Cardiac muscle cell (in vitro differentiated cells and primary cell): ENCODE measurements at regions not wholly inside any gene's neighbourhood (a gene's known extent, or its start where the extent isn't known, plus 50 kb on each side); places are given as distances from the start of the nearest gene placed in this dataset.

Experiments
- DNase-seq, 2 donors: peaks; one replicate each; pipeline versions ENCODE4 v3.0.0 to v3.0.0-alpha.2; 2010 to 2017; ENCODE audit warnings: low read depth in 1 of 2, low spot score in 1 of 2
- H3K27ac ChIP-seq: fragments of 200-600 bp; sonication (generic); 2 replicates; pipeline ENCODE4 v1.5.1; 2016
- H3K27me3 ChIP-seq: fragments of 200-600 bp; sonication (generic); 2 replicates; pipeline ENCODE4 v1.6.0; 2016; ENCODE audit warnings: control low read depth
- H3K36me3 ChIP-seq: fragments of 200-600 bp; sonication (generic); 2 replicates; pipeline ENCODE4 v1.5.1; 2016; ENCODE audit warnings: control low read depth
- H3K4me1 ChIP-seq: fragments of 200-600 bp; sonication (generic); 2 replicates; pipeline ENCODE4 v1.8.1; 2017; ENCODE audit warnings: low read depth, mild to moderate bottlenecking, mixed run types
- H3K4me3 ChIP-seq: fragments of 200-600 bp; sonication (generic); 2 replicates; pipeline ENCODE4 v1.5.1; 2016; ENCODE audit warnings: mild to moderate bottlenecking
- H3K9me3 ChIP-seq: fragments of 200-600 bp; sonication (generic); 2 replicates; pipeline ENCODE4 v1.5.1; 2017; ENCODE audit warnings: low read depth, mild to moderate bottlenecking, control low read depth
- TF ChIP-seq, protein P1 (sequence below): IDR thresholded peaks from 2 replicates; pipeline ENCODE4 v1.5.1; 2012; ENCODE audit warnings: low read depth, mild to moderate bottlenecking, low read length

DNA sequence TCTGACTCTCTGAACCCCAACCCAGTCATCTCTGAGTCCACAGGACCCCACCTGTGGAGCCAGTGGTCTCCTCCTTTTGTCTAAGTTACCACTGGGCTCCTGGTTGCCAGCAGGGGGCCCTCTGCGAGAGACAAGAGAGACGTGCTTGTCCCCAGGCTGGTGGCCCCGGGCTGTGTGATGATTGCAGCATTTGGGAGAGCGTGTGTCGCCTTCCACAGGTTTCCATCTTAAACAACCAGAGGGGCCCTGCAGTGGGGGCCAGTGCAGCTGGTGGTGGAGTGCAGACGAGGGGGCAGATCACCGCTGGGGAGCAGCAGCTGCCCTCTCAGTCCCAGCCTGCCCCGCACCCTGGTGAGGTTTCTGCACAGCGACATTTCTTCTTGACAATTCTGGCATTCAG, 122.4 kb upstream of the PPP2R2D start:
- H3K9me3 ChIP-seq, result no peaks in the 10 kb centered on the region
- TF ChIP-seq, protein P1, sequence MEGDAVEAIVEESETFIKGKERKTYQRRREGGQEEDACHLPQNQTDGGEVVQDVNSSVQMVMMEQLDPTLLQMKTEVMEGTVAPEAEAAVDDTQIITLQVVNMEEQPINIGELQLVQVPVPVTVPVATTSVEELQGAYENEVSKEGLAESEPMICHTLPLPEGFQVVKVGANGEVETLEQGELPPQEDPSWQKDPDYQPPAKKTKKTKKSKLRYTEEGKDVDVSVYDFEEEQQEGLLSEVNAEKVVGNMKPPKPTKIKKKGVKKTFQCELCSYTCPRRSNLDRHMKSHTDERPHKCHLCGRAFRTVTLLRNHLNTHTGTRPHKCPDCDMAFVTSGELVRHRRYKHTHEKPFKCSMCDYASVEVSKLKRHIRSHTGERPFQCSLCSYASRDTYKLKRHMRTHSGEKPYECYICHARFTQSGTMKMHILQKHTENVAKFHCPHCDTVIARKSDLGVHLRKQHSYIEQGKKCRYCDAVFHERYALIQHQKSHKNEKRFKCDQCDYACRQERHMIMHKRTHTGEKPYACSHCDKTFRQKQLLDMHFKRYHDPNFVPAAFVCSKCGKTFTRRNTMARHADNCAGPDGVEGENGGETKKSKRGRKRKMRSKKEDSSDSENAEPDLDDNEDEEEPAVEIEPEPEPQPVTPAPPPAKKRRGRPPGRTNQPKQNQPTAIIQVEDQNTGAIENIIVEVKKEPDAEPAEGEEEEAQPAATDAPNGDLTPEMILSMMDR, result no peak
- no peaks in the 10 kb centered on the region for H3K36me3 ChIP-seq
- no peak overlapping the region for H3K27ac ChIP-seq
- no peaks in the 10 kb centered on the region for H3K27me3 ChIP-seq
- no peak overlapping the region for H3K4me3 ChIP-seq
- no peak for DNase-seq
- no peaks in the 10 kb centered on the region for H3K4me1 ChIP-seq

DNA sequence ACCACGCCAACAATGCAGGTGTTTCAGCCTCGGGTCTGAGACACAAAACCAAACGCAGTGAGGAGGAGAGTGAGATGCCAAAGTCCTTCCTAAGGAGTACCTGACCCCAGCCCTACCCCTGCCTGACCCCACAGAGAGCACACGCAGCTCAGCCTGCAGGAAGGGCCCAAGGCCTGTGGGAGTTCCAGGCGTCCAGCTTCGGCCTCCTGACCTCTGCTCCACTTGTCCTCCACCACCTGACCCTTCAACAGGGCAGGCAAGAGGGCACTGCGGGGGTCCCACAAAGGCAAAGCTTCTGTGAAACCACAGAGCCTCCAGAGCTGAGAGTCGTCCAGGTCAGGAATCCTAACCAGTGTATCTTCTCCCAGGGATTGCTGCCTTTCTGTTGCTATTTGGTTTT, 122.0 kb upstream of the PPP2R2D start:
- TF ChIP-seq, protein P1, result no peak
- no peak for DNase-seq
- no peaks in the 10 kb centered on the region for H3K36me3 ChIP-seq
- no peaks in the 10 kb centered on the region for H3K4me1 ChIP-seq
- H3K9me3 ChIP-seq, result no peaks in the 10 kb centered on the region
- H3K4me3 ChIP-seq, result no peak overlapping the region
- no peaks in the 10 kb centered on the region for H3K27me3 ChIP-seq
- H3K27ac ChIP-seq, result no peak overlapping the region

DNA sequence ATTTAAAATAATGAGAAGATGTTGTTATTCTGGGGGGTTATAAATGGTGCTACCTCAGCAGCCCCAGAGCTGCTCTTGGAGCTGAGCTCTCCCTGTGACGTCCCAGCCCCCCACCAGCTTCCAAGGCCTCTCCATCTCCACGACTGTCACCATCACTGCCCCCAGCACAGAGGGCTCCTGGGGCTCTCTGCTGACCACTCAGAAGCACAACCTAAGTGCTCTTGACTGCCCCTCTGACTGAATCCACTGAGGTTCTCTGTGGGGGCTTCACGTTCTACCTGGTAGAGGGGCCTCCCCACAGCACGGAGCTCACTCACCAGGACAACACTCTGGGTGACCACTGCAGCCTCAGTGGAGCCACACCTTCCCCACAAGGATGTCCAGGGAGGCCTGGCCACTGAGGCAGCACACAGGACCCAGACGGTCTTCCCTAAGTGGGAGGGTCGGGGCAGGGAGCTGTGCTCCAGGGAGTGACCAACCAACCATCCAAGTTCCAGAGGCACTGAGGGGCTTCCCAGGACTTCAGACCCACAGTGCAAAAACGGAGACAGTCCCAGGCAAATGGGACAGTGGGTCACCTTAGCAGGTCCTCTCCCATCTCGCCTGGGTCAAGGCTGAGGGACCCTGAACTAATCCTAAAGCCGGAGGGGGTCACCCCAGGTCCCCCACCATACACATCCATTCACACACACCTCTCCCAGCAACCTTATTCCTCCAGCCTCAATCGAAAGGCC, 121.0 kb upstream of the PPP2R2D start:
- TF ChIP-seq, protein P1, result no peak
- H3K36me3 ChIP-seq, result no peaks in the 10 kb centered on the region
- no peaks in the 10 kb centered on the region for H3K4me1 ChIP-seq
- H3K27me3 ChIP-seq, result no peaks in the 10 kb centered on the region
- DNase-seq, result no peak
- no peak overlapping the region for H3K27ac ChIP-seq
- no peaks in the 10 kb centered on the region for H3K9me3 ChIP-seq
- H3K4me3 ChIP-seq, result no peak overlapping the region

DNA sequence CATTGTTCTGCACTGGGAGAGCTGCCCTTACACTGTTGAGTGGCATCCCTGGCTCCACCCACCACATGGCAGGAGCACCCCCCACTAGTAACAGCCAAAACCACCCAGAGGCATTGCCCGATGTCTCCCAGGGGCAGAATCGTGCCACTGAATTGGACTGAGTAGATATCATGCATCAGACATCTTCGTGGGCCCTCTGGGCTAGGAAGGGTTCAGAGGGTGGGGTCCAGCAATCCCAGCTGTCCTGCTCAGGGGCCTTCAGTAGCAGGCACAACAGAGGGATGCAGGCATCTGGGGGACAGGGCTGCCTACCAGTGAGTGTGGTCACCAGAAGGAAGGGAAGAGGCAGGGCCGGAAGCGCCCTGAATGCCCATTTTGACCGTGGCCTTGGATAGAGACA, 119.7 kb upstream of the PPP2R2D start:
- TF ChIP-seq, protein P1, result no peak
- Histone ChIP-seq H3K27me3 (no peaks in the 10 kb centered on the region), H3K4me1 (no peaks in the 10 kb centered on the region), H3K36me3 (no peaks in the 10 kb centered on the region), H3K27ac (no peak overlapping the region), H3K9me3 (no peaks in the 10 kb centered on the region), H3K4me3 (no peak overlapping the region)
- no peak for DNase-seq

DNA sequence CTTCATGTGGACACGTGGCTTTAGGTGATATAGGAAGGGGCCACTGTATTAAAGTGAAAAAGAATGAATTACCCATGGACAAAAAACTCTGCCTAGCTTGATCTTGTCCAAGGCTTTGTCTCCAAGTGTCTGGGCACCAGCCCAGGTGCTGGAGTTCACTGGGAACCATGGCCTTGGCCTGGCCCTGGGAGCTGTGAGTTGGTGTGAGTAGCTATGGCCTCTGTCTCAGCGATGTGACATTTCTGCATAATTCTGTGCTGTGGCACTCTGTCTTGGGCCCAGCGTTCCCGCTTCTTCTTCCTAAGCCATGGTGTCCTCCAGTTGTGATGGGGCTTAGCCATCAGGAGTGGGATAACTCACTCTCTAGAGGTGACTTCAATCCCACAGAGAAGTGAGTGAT, 119.0 kb upstream of the PPP2R2D start:
- Histone ChIP-seq H3K4me3 (no peak overlapping the region), H3K36me3 (no peaks in the 10 kb centered on the region), H3K4me1 (no peaks in the 10 kb centered on the region), H3K9me3 (no peaks in the 10 kb centered on the region), H3K27ac (no peak overlapping the region), H3K27me3 (no peaks in the 10 kb centered on the region)
- DNase-seq, result no peak
- TF ChIP-seq, protein P1, result no peak
